ENCODE measurements at regions not wholly inside any gene's neighbourhood (a gene's known extent, or its start where the extent isn't known, plus 50 kb on each side); places are given as distances from the start of the nearest gene placed in this dataset.

GRCh38 chr20:23291575-23292240, 58.9 kb upstream of the NXT1 start:
- TF ChIP-seq CTCF (IDR thresholded peaks at IDR 0.05) (no peak), POLR2A (IDR thresholded peaks at IDR 0.05) (no peak), EP300 (IDR thresholded peaks at IDR 0.05) (no peak), POLR2AphosphoS5 (IDR thresholded peaks at IDR 0.05) (no peak)
